ENCODE measurements at regions not wholly inside any gene's neighbourhood (a gene's known extent, or its start where the extent isn't known, plus 50 kb on each side); places are given as distances from the start of the nearest gene placed in this dataset.

DNA sequence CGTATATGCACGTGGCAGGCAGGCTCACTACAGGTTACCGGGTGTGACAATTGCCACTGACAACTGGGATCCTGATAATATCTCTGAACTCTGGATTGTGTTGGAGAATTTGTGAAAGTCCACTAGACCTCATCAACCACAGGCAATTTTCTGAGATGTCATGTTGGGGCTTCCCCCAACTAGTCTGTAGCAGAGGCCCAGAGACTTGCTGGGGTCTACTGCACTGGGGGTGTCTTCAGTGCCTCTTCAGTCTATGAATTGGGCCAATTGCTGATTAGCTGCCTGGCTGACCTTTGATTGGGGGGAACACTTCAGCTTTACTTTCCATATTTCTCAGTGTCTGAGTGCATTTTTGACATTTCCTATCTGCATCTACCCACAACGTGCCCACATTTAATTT is 201.5 kb downstream of the MTX2 start:
- ChIA-PET POLR2A (no interaction called here), CTCF (no interaction called here)
- no peak for TF ChIP-seq ZNF671 (CRISPR knock-in tag; IDR thresholded peaks at IDR 0.05)
- TF ChIP-seq IRF2 (CRISPR knock-in tag; IDR thresholded peaks at IDR 0.05; ENCODE audit: borderline replicate concordance, low read depth), result no peak
- no peak for TF ChIP-seq FOXK1 (CRISPR knock-in tag; IDR thresholded peaks at IDR 0.05)
- TF ChIP-seq CDX4 (CRISPR knock-in tag; IDR thresholded peaks at IDR 0.05; ENCODE audit: borderline replicate concordance), result no peak
- TF ChIP-seq, protein P1, sequence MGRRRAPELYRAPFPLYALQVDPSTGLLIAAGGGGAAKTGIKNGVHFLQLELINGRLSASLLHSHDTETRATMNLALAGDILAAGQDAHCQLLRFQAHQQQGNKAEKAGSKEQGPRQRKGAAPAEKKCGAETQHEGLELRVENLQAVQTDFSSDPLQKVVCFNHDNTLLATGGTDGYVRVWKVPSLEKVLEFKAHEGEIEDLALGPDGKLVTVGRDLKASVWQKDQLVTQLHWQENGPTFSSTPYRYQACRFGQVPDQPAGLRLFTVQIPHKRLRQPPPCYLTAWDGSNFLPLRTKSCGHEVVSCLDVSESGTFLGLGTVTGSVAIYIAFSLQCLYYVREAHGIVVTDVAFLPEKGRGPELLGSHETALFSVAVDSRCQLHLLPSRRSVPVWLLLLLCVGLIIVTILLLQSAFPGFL (CRISPR knock-in tag; IDR thresholded peaks at IDR 0.05; ENCODE audit: borderline replicate concordance), result no peak
- TF ChIP-seq, protein P2, sequence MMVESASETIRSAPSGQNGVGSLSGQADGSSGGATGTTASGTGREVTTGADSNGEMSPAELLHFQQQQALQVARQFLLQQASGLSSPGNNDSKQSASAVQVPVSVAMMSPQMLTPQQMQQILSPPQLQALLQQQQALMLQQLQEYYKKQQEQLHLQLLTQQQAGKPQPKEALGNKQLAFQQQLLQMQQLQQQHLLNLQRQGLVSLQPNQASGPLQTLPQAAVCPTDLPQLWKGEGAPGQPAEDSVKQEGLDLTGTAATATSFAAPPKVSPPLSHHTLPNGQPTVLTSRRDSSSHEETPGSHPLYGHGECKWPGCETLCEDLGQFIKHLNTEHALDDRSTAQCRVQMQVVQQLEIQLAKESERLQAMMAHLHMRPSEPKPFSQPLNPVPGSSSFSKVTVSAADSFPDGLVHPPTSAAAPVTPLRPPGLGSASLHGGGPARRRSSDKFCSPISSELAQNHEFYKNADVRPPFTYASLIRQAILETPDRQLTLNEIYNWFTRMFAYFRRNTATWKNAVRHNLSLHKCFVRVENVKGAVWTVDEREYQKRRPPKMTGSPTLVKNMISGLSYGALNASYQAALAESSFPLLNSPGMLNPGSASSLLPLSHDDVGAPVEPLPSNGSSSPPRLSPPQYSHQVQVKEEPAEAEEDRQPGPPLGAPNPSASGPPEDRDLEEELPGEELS (CRISPR knock-in tag; IDR thresholded peaks at IDR 0.05), result no peak
- TF ChIP-seq ZNF219 (CRISPR knock-in tag; IDR thresholded peaks at IDR 0.05; ENCODE audit: borderline replicate concordance), result no peak
- no peak for TF ChIP-seq SP1 (CRISPR knock-in tag; conservative IDR thresholded peaks at IDR 0.05)
- TF ChIP-seq RELA (CRISPR knock-in tag; IDR thresholded peaks at IDR 0.05; ENCODE audit: borderline replicate concordance), result no peak
- no peak for TF ChIP-seq ATF6 (CRISPR knock-in tag; IDR thresholded peaks at IDR 0.05)
- TF ChIP-seq OVOL2 (CRISPR knock-in tag; IDR thresholded peaks at IDR 0.05; ENCODE audit: borderline replicate concordance), result no peak
- TF ChIP-seq TCF7 (CRISPR knock-in tag; IDR thresholded peaks at IDR 0.05; ENCODE audit: low read depth), result no peak
- TF ChIP-seq, protein P3, sequence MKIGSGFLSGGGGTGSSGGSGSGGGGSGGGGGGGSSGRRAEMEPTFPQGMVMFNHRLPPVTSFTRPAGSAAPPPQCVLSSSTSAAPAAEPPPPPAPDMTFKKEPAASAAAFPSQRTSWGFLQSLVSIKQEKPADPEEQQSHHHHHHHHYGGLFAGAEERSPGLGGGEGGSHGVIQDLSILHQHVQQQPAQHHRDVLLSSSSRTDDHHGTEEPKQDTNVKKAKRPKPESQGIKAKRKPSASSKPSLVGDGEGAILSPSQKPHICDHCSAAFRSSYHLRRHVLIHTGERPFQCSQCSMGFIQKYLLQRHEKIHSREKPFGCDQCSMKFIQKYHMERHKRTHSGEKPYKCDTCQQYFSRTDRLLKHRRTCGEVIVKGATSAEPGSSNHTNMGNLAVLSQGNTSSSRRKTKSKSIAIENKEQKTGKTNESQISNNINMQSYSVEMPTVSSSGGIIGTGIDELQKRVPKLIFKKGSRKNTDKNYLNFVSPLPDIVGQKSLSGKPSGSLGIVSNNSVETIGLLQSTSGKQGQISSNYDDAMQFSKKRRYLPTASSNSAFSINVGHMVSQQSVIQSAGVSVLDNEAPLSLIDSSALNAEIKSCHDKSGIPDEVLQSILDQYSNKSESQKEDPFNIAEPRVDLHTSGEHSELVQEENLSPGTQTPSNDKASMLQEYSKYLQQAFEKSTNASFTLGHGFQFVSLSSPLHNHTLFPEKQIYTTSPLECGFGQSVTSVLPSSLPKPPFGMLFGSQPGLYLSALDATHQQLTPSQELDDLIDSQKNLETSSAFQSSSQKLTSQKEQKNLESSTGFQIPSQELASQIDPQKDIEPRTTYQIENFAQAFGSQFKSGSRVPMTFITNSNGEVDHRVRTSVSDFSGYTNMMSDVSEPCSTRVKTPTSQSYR (CRISPR knock-in tag; IDR thresholded peaks at IDR 0.05), result no peak
- TF ChIP-seq ETV6 (CRISPR knock-in tag; IDR thresholded peaks at IDR 0.05), result no peak
- H3K4me1 Mint-ChIP-seq, result no peaks in the 10 kb centered on the region
- DNase-seq (ENCODE audit: low spot score) (no peak), ATAC-seq (no peak)
- no peaks in the 10 kb centered on the region for H3K36me3 Mint-ChIP-seq
- no peak overlapping the region for H3K27ac Mint-ChIP-seq
- no peaks in the 10 kb centered on the region for H3K27me3 Mint-ChIP-seq (ENCODE audit: low read depth)
- H3K9me3 Mint-ChIP-seq, result peaks cover 3% of the 10 kb centered on the region; the same call in 1 of the 2 replicates
- no peak overlapping the region for H3K4me3 Mint-ChIP-seq

- no peak for ATAC-seq
- no peak for DNase-seq (ENCODE audit: low spot score)
- H3K27ac Mint-ChIP-seq, result no peak overlapping the region
- H3K4me1 Mint-ChIP-seq, result no peaks in the 10 kb centered on the region
- peaks cover 3% of the 10 kb centered on the region; the same call in 1 of the 2 replicates for H3K9me3 Mint-ChIP-seq
- H3K4me3 Mint-ChIP-seq, result no peak overlapping the region
- H3K27me3 Mint-ChIP-seq (ENCODE audit: low read depth), result no peaks in the 10 kb centered on the region
- POLR2A ChIA-PET, result no interaction called here
- H3K36me3 Mint-ChIP-seq, result no peaks in the 10 kb centered on the region
- CTCF ChIA-PET, result interaction anchor here (1.8 kb wide), 1 partner anchor 17 kb away, joined by 4 read pairs; no protein-coding TSS in a partner anchor
- TF ChIP-seq, protein P4, sequence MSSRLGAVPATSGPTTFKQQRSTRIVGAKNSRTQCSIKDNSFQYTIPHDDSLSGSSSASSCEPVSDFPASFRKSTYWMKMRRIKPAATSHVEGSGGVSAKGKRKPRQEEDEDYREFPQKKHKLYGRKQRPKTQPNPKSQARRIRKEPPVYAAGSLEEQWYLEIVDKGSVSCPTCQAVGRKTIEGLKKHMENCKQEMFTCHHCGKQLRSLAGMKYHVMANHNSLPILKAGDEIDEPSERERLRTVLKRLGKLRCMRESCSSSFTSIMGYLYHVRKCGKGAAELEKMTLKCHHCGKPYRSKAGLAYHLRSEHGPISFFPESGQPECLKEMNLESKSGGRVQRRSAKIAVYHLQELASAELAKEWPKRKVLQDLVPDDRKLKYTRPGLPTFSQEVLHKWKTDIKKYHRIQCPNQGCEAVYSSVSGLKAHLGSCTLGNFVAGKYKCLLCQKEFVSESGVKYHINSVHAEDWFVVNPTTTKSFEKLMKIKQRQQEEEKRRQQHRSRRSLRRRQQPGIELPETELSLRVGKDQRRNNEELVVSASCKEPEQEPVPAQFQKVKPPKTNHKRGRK (CRISPR knock-in tag; IDR thresholded peaks at IDR 0.05; ENCODE audit: borderline replicate concordance), result no peak
- no peak for TF ChIP-seq FOXJ3 (CRISPR knock-in tag; IDR thresholded peaks at IDR 0.05; ENCODE audit: borderline replicate concordance)
- TF ChIP-seq ATF6 (CRISPR knock-in tag; IDR thresholded peaks at IDR 0.05), result no peak
- no peak for TF ChIP-seq ZNF532 (CRISPR knock-in tag; IDR thresholded peaks at IDR 0.05; ENCODE audit: borderline replicate concordance)
- TF ChIP-seq IRF2 (CRISPR knock-in tag; IDR thresholded peaks at IDR 0.05; ENCODE audit: borderline replicate concordance, low read depth), result no peak
- no peak for TF ChIP-seq ZNF219 (CRISPR knock-in tag; IDR thresholded peaks at IDR 0.05; ENCODE audit: borderline replicate concordance)
Observed at GRCh38 chr2:176471949-176472348, 202.7 kb downstream of the MTX2 start.

Measured in WTC11 (cell line).